ENCODE measurements at regions not wholly inside any gene's neighbourhood (a gene's known extent, or its start where the extent isn't known, plus 50 kb on each side); places are given as distances from the start of the nearest gene placed in this dataset.

DNA sequence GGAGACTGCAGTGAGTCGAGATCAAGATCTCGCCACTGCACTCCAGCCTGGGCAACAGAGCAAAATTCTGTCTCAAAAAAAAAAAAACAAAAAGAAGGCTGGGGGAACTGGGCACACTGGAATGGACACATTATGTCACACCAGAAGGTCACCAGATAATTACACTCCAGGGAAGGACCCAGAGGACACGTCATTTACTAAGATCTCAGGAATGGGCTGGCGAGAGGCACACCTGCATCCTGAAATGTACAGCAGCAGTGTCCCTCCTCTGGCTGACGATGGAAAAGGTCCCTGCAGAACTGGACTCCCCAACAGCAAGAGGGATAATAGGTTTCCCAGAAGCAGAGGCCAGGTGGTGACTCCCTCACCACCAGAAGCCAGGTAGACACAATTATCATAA lies 243.5 kb downstream of the BCL11B start:
- no peak for DNase-seq (ENCODE audit: low spot score)
- TF ChIP-seq, protein P1, sequence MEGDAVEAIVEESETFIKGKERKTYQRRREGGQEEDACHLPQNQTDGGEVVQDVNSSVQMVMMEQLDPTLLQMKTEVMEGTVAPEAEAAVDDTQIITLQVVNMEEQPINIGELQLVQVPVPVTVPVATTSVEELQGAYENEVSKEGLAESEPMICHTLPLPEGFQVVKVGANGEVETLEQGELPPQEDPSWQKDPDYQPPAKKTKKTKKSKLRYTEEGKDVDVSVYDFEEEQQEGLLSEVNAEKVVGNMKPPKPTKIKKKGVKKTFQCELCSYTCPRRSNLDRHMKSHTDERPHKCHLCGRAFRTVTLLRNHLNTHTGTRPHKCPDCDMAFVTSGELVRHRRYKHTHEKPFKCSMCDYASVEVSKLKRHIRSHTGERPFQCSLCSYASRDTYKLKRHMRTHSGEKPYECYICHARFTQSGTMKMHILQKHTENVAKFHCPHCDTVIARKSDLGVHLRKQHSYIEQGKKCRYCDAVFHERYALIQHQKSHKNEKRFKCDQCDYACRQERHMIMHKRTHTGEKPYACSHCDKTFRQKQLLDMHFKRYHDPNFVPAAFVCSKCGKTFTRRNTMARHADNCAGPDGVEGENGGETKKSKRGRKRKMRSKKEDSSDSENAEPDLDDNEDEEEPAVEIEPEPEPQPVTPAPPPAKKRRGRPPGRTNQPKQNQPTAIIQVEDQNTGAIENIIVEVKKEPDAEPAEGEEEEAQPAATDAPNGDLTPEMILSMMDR (IDR thresholded peaks at IDR 0.05; ENCODE audit: borderline replicate concordance, control extremely low read depth, extremely low read depth, insufficient read depth, missing control alignments): no peak
- in situ Hi-C loops (cut with MboI; ENCODE audit: low sequenced_read_pairs, unreplicated experiment): no loop called here

DNA sequence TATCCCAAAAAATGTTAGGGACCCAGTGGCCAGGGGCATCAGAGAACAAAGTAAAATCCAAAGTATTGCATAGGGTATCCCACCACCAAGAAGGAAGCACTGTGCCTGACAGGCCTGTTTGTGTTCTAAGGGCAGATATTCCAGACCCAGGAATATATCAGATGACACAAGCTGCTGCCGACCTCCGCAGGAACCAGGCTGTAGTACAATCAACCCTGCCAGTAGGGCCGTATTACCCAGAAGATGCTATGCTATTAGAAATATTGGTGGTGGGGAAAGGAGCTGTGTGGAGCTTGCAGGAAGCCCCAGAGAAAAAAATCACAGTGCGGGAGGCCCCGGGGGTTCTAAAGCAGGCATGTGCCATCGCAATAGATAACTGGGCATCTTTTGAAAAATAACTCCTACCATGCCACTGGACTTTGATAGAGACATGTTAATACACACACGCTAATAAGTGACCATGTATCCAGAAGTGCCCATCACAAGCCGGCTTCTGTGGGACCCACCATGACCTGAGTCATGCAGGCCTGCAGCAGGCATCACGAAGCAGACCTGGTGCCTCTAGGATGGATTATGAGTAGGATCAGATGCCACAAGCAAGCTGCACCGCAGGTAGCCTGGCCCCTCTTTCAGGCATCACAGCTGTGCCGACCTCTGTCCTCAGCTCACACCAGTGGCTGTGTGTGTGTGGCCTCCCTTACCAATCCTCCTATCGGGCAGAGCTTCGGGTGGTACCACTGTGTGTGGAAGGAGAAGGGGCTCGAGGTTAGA lies 242.7 kb downstream of the BCL11B start:
- in situ Hi-C loops (cut with MboI; ENCODE audit: low sequenced_read_pairs, unreplicated experiment): no loop called here
- DNase-seq (ENCODE audit: low spot score): no peak
- TF ChIP-seq, protein P1 (IDR thresholded peaks at IDR 0.05; ENCODE audit: borderline replicate concordance, control extremely low read depth, extremely low read depth, insufficient read depth, missing control alignments): no peak

- in situ Hi-C loops (cut with MboI; ENCODE audit: low sequenced_read_pairs, unreplicated experiment): no loop called here
- TF ChIP-seq, protein P1 (IDR thresholded peaks at IDR 0.05; ENCODE audit: borderline replicate concordance, control extremely low read depth, extremely low read depth, insufficient read depth, missing control alignments): no peak
- DNase-seq (ENCODE audit: low spot score): no peak
Observed at GRCh38 chr14:99029916-99030305, 242.1 kb downstream of the BCL11B start.

DNA sequence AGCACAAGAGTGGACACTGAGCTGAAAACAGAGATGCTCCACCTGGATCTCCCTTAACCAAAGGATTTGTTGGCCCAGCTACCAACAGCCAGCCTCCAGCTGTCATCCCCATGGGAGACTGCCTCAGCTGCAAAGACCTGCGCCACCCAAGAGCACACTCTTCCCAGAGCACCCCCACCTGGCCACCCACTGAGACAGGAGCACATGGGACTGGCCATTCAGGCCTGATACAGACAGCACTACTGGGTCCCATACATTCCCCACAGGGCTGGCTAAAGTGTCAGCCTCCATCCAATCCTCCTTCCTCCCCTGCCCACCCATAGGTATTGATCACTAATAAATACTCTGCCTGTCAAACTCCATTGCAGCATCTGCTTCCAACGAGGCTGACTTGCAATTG lies 241.5 kb downstream of the BCL11B start:
- DNase-seq (ENCODE audit: low spot score): no peak
- TF ChIP-seq, protein P1 (IDR thresholded peaks at IDR 0.05; ENCODE audit: borderline replicate concordance, control extremely low read depth, extremely low read depth, insufficient read depth, missing control alignments): no peak
- in situ Hi-C loops (cut with MboI; ENCODE audit: low sequenced_read_pairs, unreplicated experiment): no loop called here

DNA sequence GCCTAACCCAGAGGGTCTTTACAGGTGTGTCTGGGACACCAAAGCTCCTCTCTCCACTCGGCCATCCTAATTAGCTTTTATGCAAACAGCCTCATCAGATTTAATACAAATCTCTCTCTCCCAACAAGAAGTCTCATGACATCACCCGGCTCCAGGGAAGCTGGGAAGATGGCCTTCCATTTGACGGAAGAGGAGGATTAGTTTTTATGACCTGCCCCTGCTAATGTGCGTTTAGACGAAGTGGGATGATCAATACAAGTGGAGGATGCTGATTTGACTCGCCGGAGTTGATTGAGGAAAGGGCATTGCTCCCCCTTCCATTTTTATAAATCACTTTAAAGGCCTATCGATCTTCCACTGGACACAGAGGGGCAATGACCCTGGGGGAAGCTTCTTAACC lies 239.2 kb downstream of the BCL11B start:
- TF ChIP-seq, protein P1 (IDR thresholded peaks at IDR 0.05; ENCODE audit: borderline replicate concordance, control extremely low read depth, extremely low read depth, insufficient read depth, missing control alignments): no peak
- no peak for DNase-seq (ENCODE audit: low spot score)
- in situ Hi-C loops (cut with MboI; ENCODE audit: low sequenced_read_pairs, unreplicated experiment): no loop called here

GRCh38 chr14:99033951-99034350 lies 238.0 kb downstream of the BCL11B start:
- TF ChIP-seq, protein P1 (IDR thresholded peaks at IDR 0.05; ENCODE audit: borderline replicate concordance, control extremely low read depth, extremely low read depth, insufficient read depth, missing control alignments): no peak
- DNase-seq (ENCODE audit: low spot score): no peak
- in situ Hi-C loops (cut with MboI; ENCODE audit: low sequenced_read_pairs, unreplicated experiment): no loop called here
